Superior temporal gyrus (tissue), 1 donor: ENCODE measurements at regions not wholly inside any gene's neighbourhood (a gene's known extent, or its start where the extent isn't known, plus 50 kb on each side); places are given as distances from the start of the nearest gene placed in this dataset.

Experiments
- DNase-seq: peaks from one replicate; pipeline ENCODE4 v3.0.0-alpha.2; 2016; ENCODE audit errors: extremely low spot score

DNA sequence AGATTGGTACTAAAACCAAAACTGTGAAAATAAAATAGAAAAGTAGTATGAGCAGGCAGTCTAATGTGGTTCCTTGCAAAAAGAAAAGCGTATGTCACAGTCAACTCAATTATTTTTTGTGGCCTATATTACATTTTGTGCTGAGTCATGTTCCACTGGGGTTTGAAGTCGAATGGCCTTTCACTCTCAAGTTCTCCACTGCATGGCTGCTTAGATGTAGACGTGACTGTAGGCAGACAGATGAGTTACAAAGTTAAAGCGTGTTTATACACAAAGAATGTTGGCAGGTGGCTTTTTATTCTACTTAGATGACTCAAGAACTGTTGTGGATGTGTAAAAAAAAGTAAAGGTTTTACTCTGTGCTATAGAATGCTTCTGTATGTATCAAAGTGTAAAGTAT, 133.9 kb downstream of the SLITRK6 start:
- DNase-seq: no peak

GRCh38 chr13:85663856-85664255, 135.4 kb downstream of the SLITRK6 start:
- DNase-seq: no peak

DNA sequence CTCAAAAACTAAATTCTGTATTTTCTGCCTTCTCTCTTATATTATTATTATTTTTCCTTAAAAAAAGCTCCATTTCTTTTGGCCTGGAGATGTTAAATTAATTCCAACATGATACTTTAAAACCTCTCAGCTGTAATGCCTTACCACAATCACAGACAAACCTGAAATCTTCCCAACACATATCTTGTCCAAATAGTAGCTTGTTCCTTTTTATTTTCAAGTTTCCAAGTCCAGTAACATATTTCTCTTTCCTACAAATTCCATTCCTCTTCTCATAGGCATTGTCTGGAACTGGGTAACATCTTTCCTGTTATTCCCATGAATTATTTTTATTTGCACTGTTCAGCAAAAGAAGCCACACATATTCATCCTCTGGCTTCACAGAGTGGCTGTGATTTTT, 137.0 kb downstream of the SLITRK6 start:
- DNase-seq: no peak

DNA sequence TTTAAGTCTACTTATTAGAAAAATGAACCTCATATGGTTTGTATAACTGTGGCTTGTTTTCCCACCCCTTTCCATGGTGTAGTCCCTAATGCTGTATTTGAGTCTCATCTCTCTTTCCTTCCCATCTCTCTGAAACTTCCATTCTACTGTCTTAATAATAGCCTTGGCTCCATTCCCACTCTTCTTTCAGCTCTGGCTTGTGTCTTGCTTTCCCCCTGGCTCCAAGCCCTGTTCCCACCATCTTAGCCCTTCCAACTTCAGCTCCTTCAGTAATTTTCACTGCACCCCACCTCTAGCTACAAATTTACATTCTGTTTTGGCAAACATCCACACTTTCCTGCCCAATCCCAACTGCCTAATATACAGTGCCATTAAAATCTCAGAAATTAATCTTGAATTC, 137.5 kb downstream of the SLITRK6 start:
- no peak for DNase-seq

DNA sequence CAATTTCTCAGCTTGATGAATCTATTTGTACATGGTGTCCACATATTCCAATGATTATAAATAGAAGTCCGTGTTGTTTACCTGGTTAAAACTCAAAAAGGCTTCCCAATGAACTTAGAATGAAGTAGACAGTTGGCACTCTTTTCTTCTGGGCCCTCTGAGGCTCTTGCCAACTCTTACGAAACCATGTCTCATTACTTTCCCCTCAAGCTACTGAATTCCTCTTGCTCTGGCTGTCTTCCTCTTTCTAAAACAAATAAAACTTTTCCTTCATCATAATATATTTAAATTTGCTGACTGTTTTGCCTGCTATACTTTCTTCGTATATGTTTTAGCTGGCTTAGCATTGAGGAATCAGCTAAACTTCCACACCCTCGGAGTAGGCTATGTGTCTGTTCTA, 139.7 kb downstream of the SLITRK6 start:
- DNase-seq: no peak

GRCh38 chr13:85657942-85658341, 141.3 kb downstream of the SLITRK6 start:
- no peak for DNase-seq

GRCh38 chr13:85655040-85655439, 144.2 kb downstream of the SLITRK6 start:
- no peak for DNase-seq

- DNase-seq: no peak
Observed at GRCh38 chr13:85654227-85654626, 145.0 kb downstream of the SLITRK6 start.

GRCh38 chr13:85653681-85654080, 145.5 kb downstream of the SLITRK6 start:
- DNase-seq: no peak

- no peak for DNase-seq
Observed at GRCh38 chr13:85652491-85652890, 146.7 kb downstream of the SLITRK6 start.

DNA sequence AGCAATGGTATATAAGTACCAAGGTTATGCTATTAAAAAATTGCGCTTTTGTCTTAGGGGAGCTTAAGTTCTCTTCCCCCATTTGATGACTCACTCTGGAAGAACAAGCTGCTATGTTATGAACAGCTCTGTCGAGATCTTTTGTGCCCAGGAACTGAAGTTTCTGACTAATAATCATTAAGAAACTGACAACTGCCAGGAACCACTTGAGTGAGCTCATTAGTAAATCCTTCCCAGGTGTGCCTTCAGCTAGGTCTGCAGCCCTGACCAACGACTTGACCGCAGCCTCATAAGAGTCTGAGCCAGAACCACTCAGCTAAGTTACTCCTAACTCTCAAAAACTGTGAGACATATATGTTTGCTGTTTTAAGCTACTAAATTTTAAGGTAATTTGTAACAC, 147.8 kb downstream of the SLITRK6 start:
- no peak for DNase-seq

GRCh38 chr13:85650613-85651012, 148.6 kb downstream of the SLITRK6 start:
- DNase-seq: no peak

DNA sequence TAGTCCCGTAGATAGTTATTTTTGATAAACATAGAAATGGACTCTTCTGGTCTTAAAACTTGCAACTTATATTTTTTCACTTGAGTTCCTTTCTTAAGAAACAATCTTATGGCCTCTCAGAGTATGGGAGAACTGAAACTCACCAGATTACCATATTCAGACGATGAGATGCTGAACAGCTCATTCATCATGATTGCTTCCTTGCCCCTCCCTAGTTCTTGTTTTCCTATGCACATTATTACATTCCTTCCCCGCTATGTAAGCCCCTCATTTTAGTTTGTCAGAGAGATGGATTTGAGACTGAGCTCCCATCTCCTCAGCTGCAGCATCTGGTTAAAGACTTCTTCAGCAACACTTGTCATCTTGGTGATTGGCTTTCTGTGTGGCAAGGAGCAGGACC, 158.5 kb downstream of the SLITRK6 start:
- no peak for DNase-seq

DNA sequence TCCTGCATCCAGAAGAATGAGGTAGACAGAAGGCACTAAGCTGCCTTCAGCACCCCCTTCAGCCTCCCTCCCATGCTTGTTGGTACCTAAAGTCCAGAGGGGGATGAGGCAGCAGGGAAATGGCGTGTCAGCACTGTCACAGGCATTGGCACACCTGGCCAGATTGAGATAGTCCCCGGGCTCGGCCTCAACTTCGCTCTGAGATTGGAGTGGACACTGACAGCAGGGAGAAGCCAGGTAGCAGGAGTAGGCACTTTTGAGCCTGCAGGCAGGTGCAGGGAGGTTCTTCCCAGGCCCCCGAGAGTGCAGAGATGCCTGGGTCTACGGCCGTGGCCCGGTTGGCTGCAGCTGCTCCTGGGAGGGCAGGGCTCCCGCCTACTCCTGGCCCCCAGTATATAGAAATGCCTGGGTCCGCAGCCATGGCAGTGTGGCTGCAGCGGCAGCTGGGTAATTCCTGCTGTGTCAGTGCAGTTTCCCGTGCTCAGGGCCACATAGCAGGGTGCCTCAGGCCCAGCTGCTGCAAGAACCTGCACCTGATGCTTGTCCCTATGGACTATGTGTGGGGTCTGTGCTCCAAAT, 160.3 kb downstream of the SLITRK6 start:
- no peak for DNase-seq

- DNase-seq: no peak
Observed at GRCh38 chr13:85638265-85638664, 161.0 kb downstream of the SLITRK6 start.

- DNase-seq: peak; percentile 56
Observed at GRCh38 chr13:85632526-85633195, 166.6 kb downstream of the SLITRK6 start.

- no peak for DNase-seq
Observed at GRCh38 chr13:85631801-85632200, 167.4 kb downstream of the SLITRK6 start.

GRCh38 chr13:85626603-85627002, 172.6 kb downstream of the SLITRK6 start:
- DNase-seq: no peak

DNA sequence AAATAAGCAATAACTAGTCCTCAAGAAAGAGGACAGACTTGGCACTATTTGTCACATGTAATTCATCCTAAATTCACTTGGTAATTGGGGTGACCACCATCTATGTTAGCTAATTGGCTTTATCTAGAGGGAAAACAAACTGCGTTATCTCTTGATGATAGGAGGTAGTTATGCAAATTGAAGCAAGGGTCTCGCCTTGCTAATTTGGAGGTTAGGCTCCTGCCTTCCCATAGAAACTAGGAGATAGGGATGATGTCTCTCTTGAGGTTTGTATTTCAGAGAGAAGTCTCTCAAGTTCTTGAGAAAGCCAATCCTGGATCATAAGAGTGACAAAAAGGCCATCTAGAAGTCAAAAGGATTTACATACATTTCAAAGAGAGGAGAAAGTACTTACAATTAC, 179.9 kb downstream of the SLITRK6 start:
- no peak for DNase-seq

- DNase-seq: no peak
Observed at GRCh38 chr13:85618521-85618920, 180.7 kb downstream of the SLITRK6 start.

- DNase-seq: no peak
Observed at GRCh38 chr13:85616275-85616674, 182.9 kb downstream of the SLITRK6 start.

- no peak for DNase-seq
Observed at GRCh38 chr13:85615031-85615430, 184.2 kb downstream of the SLITRK6 start.

DNA sequence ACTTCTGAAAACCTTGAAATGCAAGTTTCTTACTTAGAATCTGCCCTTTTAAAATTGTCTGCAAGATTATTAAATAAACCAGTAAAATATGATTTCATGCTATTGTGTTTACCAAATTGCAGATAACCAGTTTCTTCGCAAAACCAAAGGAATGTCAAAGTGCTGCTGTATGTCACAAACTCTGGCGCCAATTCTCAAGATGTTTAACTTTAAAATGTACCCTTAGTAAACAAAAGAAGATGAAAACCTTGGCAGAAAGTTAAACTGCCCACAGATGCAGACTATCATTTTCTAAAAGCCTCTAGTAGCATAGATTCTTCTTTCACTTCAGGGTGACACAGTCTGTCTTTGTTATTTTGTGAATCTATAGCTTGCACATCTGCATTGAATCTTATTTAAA, 189.2 kb downstream of the SLITRK6 start:
- no peak for DNase-seq

DNA sequence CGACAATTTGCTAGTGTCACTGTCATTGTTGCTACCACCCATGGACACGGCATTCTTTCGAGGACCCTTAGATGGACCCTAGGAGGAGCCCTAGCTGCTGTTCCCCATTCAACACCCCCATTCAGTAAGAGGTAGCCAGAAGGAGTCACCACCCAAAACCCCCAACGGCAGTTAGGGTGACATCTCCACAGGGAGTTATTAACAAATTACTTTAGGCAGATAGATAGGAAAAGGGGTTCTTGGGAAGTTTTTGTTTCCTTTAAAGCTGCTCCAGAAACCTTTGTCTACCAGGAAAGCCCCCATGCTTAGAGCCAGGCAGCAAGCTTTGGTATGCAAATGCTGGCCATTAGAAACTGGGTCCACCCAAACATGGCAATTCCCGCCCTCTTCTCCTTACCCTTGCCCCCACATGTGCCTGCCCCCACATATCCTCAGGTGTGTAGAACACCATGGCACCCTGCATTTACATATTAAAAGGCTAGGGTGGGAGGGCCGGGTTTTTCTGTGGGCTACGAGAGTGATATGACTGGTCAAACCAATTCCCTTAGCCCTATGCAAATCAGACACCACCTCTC, 190.9 kb downstream of the SLITRK6 start:
- no peak for DNase-seq
